ENCODE measurements at regions not wholly inside any gene's neighbourhood (a gene's known extent, or its start where the extent isn't known, plus 50 kb on each side); places are given as distances from the start of the nearest gene placed in this dataset.

DNA sequence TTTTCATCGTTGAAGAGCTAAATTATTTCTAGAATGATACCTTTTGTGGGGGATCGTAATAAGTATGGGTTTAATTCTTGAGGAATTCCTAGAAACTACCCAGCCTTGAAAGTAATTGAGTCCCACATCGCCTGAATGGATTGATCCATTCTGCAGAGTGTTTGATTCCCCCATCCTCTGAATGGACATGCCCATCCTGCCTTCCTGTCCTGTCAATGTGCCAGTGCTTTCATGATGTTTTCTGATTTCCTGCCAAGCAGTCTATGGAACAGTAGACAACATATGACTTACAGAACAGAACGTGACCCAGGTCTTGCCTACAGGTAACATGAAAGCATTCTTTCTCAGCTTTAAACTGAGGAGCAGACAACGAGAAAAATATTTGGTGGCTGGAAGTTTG is 319.2 kb downstream of the DRD1 start:
- TF ChIP-seq, protein P1, sequence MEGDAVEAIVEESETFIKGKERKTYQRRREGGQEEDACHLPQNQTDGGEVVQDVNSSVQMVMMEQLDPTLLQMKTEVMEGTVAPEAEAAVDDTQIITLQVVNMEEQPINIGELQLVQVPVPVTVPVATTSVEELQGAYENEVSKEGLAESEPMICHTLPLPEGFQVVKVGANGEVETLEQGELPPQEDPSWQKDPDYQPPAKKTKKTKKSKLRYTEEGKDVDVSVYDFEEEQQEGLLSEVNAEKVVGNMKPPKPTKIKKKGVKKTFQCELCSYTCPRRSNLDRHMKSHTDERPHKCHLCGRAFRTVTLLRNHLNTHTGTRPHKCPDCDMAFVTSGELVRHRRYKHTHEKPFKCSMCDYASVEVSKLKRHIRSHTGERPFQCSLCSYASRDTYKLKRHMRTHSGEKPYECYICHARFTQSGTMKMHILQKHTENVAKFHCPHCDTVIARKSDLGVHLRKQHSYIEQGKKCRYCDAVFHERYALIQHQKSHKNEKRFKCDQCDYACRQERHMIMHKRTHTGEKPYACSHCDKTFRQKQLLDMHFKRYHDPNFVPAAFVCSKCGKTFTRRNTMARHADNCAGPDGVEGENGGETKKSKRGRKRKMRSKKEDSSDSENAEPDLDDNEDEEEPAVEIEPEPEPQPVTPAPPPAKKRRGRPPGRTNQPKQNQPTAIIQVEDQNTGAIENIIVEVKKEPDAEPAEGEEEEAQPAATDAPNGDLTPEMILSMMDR (IDR thresholded peaks at IDR 0.05; ENCODE audit: control insufficient read depth, insufficient read depth, low read depth, low read length, missing control alignments): no peak
- no peak for DNase-seq (ENCODE audit: low read depth)
- H3K4me3 ChIP-seq (ENCODE audit: control insufficient read depth, low read depth, low read length): no peak overlapping the region

DNA sequence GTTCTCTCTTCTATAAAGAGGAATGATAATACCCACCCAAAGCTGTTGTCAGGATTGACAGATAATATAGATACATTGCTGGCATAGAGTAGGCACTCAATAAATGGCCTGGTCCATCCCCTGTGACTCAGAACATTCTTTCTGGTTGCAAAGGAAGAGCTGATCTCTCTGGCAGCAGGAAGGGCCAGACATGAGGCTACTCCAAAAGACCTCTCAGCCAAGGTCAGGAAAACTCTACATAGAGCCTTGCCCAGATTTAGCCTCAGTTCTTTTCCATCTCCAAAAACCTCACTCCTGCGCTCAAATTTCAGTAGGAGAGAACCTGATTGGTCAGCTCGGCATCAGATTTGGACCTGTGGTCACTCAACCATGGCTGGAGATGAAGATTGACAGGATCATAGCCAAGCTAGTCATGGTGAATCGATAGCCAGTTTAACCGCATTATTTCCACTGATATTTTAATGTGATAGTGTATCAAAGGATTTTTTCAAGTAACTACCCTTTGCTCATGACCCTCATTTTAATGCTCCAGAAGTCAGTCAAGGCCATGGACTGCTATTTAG is 319.6 kb downstream of the DRD1 start:
- DNase-seq (ENCODE audit: low read depth): no peak
- TF ChIP-seq, protein P1 (IDR thresholded peaks at IDR 0.05; ENCODE audit: control insufficient read depth, insufficient read depth, low read depth, low read length, missing control alignments): no peak
- no peak overlapping the region for H3K4me3 ChIP-seq (ENCODE audit: control insufficient read depth, low read depth, low read length)

DNA sequence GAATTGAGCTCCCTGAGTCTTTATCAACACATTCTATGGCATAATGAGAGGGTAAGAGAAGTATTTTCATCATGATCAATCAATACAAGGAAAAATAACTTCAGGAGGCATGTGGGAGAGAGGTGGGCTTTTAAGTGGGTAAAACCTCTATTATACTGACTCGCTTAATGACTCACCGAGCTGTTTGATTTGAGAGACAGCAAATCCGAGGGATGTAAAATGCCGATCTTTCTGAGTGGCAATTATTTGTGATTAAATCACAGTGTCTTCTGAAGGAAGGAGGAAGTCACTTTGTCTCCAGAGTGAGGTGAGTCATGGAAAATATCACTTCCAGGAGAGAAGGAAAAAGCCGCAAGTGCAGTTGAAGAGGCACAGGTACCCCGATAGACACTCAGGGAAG is 320.4 kb downstream of the DRD1 start:
- H3K4me3 ChIP-seq (ENCODE audit: control insufficient read depth, low read depth, low read length): no peak overlapping the region
- no peak for DNase-seq (ENCODE audit: low read depth)
- TF ChIP-seq, protein P1 (IDR thresholded peaks at IDR 0.05; ENCODE audit: control insufficient read depth, insufficient read depth, low read depth, low read length, missing control alignments): no peak

DNA sequence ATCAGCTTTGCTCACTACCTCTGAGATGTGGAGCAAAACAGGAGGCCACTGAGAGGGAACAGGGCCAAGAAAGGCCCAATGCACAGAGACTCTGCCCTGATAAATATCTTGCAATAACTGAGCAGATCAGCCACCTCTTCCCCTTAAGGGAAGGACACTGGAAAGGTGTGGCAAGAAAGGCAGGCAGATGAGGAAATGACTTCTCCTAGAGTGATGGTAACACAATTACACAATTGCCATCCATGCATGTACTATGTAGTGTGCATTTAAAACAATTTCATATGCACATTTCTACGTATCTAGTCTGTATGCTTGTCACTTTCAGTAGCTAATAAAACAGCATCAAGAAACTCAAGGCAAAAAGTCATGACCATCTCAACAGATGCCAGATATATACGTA is 322.5 kb downstream of the DRD1 start:
- H3K4me3 ChIP-seq (ENCODE audit: control insufficient read depth, low read depth, low read length): no peak overlapping the region
- TF ChIP-seq, protein P1 (IDR thresholded peaks at IDR 0.05; ENCODE audit: control insufficient read depth, insufficient read depth, low read depth, low read length, missing control alignments): no peak
- DNase-seq (ENCODE audit: low read depth): no peak

DNA sequence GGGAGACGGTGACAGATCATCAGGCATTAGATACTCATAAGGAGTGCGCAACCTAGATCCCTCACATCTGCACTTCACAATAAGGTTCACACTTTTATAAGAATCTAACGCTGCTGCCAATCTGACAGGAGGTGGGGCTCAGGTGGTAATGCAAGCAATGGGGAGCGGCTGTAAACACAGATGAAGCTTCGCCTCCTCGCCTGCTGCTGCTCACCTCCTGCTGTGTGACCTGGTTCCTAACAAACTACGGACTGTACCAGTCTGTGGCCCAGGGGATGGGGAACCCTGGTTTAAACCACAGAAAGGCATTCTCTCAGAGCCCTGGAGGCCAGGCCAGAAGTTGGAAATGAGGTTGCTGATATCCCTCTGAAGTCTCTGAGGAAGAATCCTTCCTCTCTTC is 323.6 kb downstream of the DRD1 start:
- DNase-seq (ENCODE audit: low read depth): no peak
- TF ChIP-seq, protein P1 (IDR thresholded peaks at IDR 0.05; ENCODE audit: control insufficient read depth, insufficient read depth, low read depth, low read length, missing control alignments): no peak
- no peak overlapping the region for H3K4me3 ChIP-seq (ENCODE audit: control insufficient read depth, low read depth, low read length)

DNA sequence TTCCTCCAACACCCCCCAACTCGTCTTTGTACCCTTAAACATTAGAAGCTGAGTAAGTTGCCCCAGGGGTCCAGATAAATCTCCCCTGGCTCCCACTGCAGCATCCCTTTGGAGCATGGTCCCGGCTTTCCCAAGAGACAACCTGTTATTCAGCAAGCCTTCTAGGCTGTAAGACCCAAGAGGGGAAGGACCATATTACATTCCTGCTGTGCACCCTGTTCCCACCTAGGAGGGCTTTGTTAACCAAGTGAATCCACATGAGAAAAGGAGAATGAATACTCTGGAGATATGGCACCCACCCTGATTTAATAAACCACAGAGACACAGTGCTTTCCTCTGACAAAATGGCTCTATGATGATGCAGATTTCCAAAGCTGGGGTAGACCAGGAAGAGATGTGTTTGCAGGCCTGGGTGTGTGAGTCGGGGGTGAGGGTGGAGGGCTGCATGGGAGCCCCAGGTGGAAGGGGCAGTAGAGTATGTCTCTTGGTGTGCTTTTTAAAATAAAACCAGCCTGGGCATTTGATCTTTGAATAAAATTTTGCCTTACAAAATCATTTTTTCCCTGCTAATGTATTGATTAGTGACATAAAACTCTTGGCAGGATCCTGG is 325.2 kb downstream of the DRD1 start:
- TF ChIP-seq, protein P1 (IDR thresholded peaks at IDR 0.05; ENCODE audit: control insufficient read depth, insufficient read depth, low read depth, low read length, missing control alignments): no peak
- H3K4me3 ChIP-seq (ENCODE audit: control insufficient read depth, low read depth, low read length): no peak overlapping the region
- DNase-seq (ENCODE audit: low read depth): no peak

All from AG09309 (cell line).